Fibroblast of mammary gland (primary cell): ENCODE measurements at regions not wholly inside any gene's neighbourhood (a gene's known extent, or its start where the extent isn't known, plus 50 kb on each side); places are given as distances from the start of the nearest gene placed in this dataset.

ENCODE experiments used
- DNase-seq: peaks from one replicate; pipeline ENCODE4 v3.0.0-alpha.2; 2010; ENCODE audit warnings: low read depth
- H3K4me3 ChIP-seq: 2 replicates; pipeline ENCODE4 v1.5.1; 2011; ENCODE audit warnings: low read depth, mild to moderate bottlenecking, low read length, moderate library complexity; ENCODE audit not compliant: control insufficient read depth
- CTCF ChIP-seq: conservative IDR thresholded peaks from 2 replicates; pipeline ENCODE4 v1.5.1; 2011; ENCODE audit warnings: low read depth, low read length, inconsistent platforms; ENCODE audit not compliant: control insufficient read depth, insufficient read depth

DNA sequence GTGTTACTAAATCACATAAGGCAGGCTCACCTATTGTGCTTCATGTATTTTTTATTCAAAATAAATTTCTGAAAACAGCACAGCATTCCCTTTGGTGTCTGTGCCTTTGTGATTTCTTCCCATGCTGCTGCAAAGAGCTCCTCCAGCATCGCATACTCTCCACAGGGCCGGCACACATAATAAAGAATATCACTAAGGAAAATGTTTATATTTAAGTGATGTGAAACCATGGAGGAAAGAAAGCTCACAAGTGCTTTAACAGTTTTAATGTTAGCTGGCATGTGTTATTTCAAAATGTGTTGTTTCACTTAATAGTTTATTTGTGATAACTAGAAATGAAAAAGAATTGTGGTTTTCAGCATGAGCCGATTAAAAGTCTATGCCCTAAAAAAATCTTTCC, 241.3 kb upstream of the ANO3 start:
- no peak for DNase-seq
- no peak for TF ChIP-seq CTCF
- H3K4me3 ChIP-seq, result no peak overlapping the region

- no peak overlapping the region for H3K4me3 ChIP-seq
- DNase-seq, result no peak
- no peak for TF ChIP-seq CTCF
Observed at GRCh38 chr11:26093206-26093605, 238.7 kb upstream of the ANO3 start.

DNA sequence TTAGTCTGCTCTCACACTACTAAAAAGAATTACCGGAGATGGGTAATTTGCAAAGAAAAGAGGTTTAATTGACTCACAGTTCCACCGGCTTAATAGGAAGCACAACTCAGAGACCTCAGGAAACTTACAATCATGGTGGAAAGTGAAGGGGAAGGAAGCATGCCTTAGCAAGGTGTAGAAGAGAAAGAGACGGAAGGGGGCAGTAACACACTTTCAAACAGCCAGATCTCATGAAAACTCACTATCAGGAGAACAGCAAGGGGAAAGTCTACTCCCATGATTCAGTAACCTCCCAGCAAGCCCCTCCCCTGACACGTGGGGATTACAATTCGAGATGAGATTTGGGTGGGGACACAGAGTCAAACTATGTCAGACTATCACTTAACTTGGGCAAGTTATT, 236.6 kb upstream of the ANO3 start:
- no peak overlapping the region for H3K4me3 ChIP-seq
- TF ChIP-seq CTCF, result no peak
- DNase-seq, result peak; percentile 6

DNA sequence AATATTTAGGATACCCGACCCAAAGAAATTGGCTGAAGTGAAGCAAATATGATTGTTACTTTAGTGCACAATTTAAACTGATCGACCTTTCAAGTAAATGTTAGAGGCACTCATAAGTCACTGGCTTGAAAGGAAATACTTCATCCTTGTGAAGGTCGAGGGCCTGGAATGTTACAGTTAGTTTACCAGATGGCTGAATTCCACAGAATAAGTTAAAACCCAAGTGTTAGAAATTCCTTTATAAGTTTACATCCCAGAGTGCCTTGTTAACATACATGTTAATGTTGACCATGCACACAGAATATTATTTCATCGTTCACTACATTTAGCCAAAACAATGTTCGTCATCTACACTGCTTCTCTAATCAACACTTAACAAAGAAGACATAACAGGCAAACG, 235.5 kb upstream of the ANO3 start:
- no peak for DNase-seq
- no peak overlapping the region for H3K4me3 ChIP-seq
- no peak for TF ChIP-seq CTCF

- no peak for TF ChIP-seq CTCF
- H3K4me3 ChIP-seq, result no peak overlapping the region
- no peak for DNase-seq
Observed at GRCh38 chr11:26102325-26102724, 229.6 kb upstream of the ANO3 start.

DNA sequence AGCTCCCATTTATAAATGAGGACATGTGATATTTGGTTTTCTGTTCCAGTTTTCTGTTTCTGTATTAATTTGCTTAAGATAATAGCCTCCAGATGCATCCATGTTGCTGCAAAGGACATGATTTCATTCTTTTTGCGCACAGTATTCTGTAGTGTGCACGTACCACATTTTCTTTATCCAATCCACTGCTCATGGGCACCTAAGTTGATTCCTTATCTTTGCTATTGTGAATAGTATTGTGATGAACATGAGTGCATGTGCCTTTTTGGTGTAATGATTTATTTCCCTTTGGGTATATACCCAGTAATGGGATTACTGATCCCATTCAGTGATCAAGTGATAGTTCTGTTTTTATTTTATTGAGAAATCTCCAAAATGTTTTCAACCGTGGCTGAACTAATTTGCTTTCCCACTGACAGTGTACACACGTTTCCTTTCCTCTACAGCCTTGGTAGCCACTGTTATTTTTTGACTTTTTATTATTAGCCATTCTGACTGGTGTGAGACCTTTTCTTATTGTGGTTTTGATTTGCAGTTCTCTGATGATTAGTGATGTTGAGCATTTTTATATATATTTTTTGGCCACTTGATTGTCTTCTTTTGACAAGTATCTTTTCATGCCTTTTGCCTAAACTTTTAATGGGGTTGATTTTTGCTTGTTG, 226.0 kb upstream of the ANO3 start:
- H3K4me3 ChIP-seq, result no peak overlapping the region
- no peak for TF ChIP-seq CTCF
- no peak for DNase-seq

- no peak overlapping the region for H3K4me3 ChIP-seq
- no peak for DNase-seq
- no peak for TF ChIP-seq CTCF
Observed at GRCh38 chr11:26106726-26107125, 225.2 kb upstream of the ANO3 start.
